ENCODE measurements at regions not wholly inside any gene's neighbourhood (a gene's known extent, or its start where the extent isn't known, plus 50 kb on each side); places are given as distances from the start of the nearest gene placed in this dataset.

GRCh38 chr21:28113718-28114117 lies 879.0 kb downstream of the LTN1 start:
- TF ChIP-seq, protein P1, sequence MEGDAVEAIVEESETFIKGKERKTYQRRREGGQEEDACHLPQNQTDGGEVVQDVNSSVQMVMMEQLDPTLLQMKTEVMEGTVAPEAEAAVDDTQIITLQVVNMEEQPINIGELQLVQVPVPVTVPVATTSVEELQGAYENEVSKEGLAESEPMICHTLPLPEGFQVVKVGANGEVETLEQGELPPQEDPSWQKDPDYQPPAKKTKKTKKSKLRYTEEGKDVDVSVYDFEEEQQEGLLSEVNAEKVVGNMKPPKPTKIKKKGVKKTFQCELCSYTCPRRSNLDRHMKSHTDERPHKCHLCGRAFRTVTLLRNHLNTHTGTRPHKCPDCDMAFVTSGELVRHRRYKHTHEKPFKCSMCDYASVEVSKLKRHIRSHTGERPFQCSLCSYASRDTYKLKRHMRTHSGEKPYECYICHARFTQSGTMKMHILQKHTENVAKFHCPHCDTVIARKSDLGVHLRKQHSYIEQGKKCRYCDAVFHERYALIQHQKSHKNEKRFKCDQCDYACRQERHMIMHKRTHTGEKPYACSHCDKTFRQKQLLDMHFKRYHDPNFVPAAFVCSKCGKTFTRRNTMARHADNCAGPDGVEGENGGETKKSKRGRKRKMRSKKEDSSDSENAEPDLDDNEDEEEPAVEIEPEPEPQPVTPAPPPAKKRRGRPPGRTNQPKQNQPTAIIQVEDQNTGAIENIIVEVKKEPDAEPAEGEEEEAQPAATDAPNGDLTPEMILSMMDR (IDR thresholded peaks at IDR 0.05; ENCODE audit: unreplicated experiment) = no peak
- CTCF ChIA-PET = no interaction called here
- no peak for DNase-seq
- H3K27me3 Mint-ChIP-seq (ENCODE audit: unreplicated experiment) = no peaks in the 10 kb centered on the region
- no TSS peak for BruUV-seq (replicated peaks)
- intact Hi-C loops (cut with micrococcal nuclease; ENCODE audit: unreplicated experiment) = no loop called here
- H3K27ac Mint-ChIP-seq (ENCODE audit: unreplicated experiment) = no peak overlapping the region
- no peaks in the 10 kb centered on the region for H3K9me3 Mint-ChIP-seq (ENCODE audit: low read depth, unreplicated experiment)
- H3K36me3 Mint-ChIP-seq (ENCODE audit: insufficient read depth, unreplicated experiment) = no peaks in the 10 kb centered on the region
- H3K4me3 Mint-ChIP-seq (ENCODE audit: low read depth, unreplicated experiment) = no peak overlapping the region
- H3K4me1 Mint-ChIP-seq (ENCODE audit: low read depth, unreplicated experiment) = no peaks in the 10 kb centered on the region

DNA sequence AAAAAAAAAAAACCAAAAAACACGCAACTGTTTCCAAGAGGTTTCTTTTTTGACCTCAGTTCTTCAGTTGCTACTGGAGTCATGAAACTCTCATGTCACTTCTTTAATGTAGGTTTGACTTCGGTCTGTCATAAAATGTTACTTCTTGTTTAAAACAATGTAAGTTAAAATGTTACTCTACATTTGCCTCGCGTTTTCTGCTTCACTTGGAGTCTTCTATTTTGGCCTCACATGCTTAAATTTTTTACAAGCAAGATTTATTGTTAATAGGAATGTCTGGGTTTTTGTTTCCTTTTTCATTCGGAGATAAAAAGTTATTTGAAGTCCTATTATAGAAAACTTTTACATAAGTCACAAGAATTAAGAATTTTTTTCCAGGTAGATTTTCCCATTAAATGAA lies 880.2 kb downstream of the LTN1 start:
- TF ChIP-seq, protein P1 (IDR thresholded peaks at IDR 0.05; ENCODE audit: unreplicated experiment) = no peak
- Mint-ChIP-seq H3K4me3 (ENCODE audit: low read depth, unreplicated experiment) (no peak overlapping the region), H3K27ac (ENCODE audit: unreplicated experiment) (no peak overlapping the region), H3K27me3 (ENCODE audit: unreplicated experiment) (no peaks in the 10 kb centered on the region), H3K4me1 (ENCODE audit: low read depth, unreplicated experiment) (no peaks in the 10 kb centered on the region), H3K36me3 (ENCODE audit: insufficient read depth, unreplicated experiment) (no peaks in the 10 kb centered on the region), H3K9me3 (ENCODE audit: low read depth, unreplicated experiment) (no peaks in the 10 kb centered on the region)
- intact Hi-C loops (cut with micrococcal nuclease; ENCODE audit: unreplicated experiment) = no loop called here
- no TSS peak for BruUV-seq (replicated peaks)
- no peak for DNase-seq
- CTCF ChIA-PET = no interaction called here

DNA sequence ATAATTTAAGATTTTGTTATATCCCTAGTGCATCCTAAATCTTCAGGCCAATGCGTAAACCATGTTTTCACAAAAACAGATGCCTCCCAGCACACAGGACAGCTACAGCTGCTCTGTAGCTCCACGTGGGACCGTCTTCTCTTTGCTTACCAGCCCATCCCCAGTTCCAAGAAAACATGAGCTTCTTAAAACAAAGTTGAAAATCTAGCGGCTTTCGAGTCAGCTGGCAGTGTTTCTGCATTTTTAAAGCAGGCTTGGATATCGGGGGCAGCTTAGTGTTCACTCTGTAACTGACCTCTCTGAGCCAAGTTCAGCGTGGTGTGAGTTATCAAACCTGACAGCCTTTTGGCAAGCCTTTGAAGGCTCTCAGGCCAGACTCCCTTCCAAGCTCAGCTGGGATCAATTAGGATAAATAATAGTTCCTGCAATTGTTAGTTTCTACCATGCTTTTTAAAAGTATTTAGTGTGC lies 881.5 kb downstream of the LTN1 start:
- intact Hi-C loops (cut with micrococcal nuclease; ENCODE audit: unreplicated experiment) = no loop called here
- no peak overlapping the region for H3K4me3 Mint-ChIP-seq (ENCODE audit: low read depth, unreplicated experiment)
- CTCF ChIA-PET = no interaction called here
- no peak for DNase-seq
- H3K9me3 Mint-ChIP-seq (ENCODE audit: low read depth, unreplicated experiment) = no peaks in the 10 kb centered on the region
- no TSS peak for BruUV-seq (replicated peaks)
- TF ChIP-seq, protein P1 (IDR thresholded peaks at IDR 0.05; ENCODE audit: unreplicated experiment) = no peak
- H3K36me3 Mint-ChIP-seq (ENCODE audit: insufficient read depth, unreplicated experiment) = no peaks in the 10 kb centered on the region
- H3K27ac Mint-ChIP-seq (ENCODE audit: unreplicated experiment) = no peak overlapping the region
- H3K27me3 Mint-ChIP-seq (ENCODE audit: unreplicated experiment) = no peaks in the 10 kb centered on the region
- H3K4me1 Mint-ChIP-seq (ENCODE audit: low read depth, unreplicated experiment) = no peaks in the 10 kb centered on the region

GRCh38 chr21:28110716-28111115 lies 882.0 kb downstream of the LTN1 start:
- intact Hi-C loops (cut with micrococcal nuclease; ENCODE audit: unreplicated experiment) = no loop called here
- CTCF ChIA-PET = no interaction called here
- H3K4me3 Mint-ChIP-seq (ENCODE audit: low read depth, unreplicated experiment) = no peak overlapping the region
- BruUV-seq (replicated peaks) = no TSS peak
- no peak for DNase-seq
- H3K36me3 Mint-ChIP-seq (ENCODE audit: insufficient read depth, unreplicated experiment) = no peaks in the 10 kb centered on the region
- no peaks in the 10 kb centered on the region for H3K4me1 Mint-ChIP-seq (ENCODE audit: low read depth, unreplicated experiment)
- H3K27me3 Mint-ChIP-seq (ENCODE audit: unreplicated experiment) = no peaks in the 10 kb centered on the region
- TF ChIP-seq, protein P1 (IDR thresholded peaks at IDR 0.05; ENCODE audit: unreplicated experiment) = no peak
- H3K9me3 Mint-ChIP-seq (ENCODE audit: low read depth, unreplicated experiment) = no peaks in the 10 kb centered on the region
- H3K27ac Mint-ChIP-seq (ENCODE audit: unreplicated experiment) = no peak overlapping the region
